ENCODE measurements at regions not wholly inside any gene's neighbourhood (a gene's known extent, or its start where the extent isn't known, plus 50 kb on each side); places are given as distances from the start of the nearest gene placed in this dataset.
A peak's percentile ranks its signal among the peaks of the same experiment; 100 is the strongest.

DNA sequence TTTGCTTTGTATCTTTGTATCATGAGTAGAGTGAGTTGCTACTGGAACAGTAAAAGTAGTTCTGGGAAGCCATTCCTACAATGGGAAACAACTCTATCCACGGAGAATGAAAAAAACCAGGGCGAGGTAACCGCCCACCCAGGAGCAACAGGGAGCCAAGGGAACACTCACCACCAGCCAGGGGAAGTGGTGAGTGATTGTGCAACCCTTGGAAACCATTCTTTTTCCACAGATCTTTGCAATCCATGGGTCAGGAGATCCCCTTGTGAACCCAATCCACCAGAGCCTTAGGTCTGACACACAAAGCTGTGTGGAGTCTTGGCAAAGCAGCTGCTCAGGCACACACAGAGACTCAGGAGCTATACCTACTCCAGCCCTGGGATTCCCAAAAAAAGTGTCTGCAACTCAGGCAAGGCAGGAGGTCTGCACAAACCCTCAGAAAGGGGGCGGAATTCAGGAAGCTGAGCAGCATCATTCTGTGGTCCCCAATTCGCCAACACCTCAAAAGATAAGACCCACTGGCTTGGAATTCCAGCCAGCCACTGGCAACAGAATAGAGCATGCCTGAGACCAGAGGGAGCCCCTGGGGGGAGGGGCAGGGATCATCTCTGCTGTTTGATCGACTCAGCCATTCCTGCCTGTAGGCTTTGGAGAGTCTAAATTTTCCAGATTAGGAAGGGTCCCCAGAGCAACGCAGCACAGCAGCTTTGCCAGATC, 52.1 kb upstream of the PPFIA2 start:
- DNase-seq (ENCODE audit: low spot score), result no peak

DNA sequence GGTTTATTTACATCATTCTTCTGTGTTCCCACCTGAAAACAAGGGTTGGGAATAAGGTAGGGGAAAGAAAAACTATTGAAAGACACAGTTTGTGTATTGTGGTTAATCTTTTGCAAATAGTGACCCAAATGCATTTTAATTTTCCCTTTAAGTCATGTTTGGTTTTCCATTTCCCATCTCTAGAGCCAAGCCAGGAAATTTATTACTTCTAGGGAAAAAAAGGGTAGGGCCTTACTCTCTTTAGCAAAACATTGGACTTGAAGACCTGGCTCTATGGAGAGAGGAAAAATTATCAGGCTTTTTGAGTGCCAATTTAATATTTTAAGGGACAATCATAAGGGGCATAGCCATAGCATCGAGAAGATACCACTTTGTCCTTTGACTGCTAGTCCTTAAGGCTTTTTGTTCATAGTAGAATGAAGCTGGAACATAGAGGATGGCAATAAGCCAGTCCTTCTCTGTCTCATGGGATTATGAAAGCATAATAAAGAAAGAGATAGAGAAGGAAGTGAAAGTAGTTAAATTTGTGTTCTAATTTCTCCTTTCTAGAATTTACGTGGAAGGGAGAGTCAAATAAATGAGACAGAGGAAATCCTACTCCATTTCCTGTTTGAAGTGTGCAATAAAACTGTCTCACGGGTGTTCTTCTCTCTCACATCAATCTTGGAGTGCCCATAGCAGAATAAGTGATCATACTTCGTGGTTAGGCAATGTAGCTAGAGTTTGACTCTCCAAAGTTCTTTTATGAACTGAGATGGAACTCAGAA, 50.9 kb upstream of the PPFIA2 start:
- DNase-seq (ENCODE audit: low spot score), result peak; percentile 1

DNA sequence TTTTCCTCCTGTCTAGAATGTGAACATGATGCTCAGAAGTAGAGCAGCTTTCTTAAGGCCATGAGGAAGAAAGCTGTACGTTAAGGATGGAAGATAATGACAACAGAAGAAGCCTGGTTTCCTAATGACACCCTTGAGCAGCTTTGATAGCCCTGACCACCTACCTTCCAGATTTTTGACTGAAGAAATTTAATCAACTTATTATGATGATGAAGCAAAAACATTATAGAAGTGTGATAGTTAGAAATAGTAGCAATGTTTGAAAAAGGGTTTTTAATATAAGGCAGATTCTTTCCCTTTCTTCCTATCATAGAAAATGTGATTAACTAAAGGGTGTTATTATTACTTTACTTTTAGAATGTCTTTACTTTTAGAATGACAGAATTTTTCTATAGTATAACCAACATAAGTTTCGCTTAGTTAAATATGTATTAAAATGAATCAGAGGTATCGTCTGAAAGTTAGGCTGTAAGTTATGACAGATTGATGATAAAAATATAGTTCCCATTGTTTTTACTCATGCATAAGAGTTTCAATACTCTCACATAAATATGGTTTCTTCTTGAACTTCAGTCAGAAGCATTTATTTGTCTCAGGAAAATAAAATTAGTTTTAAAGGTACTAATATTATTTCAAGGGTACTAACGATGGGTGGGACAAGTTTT, 50.1 kb upstream of the PPFIA2 start:
- DNase-seq (ENCODE audit: low spot score), result no peak

All from umbilical cord (tissue), 1 donor.